HT1080 (cell line): ENCODE measurements at regions not wholly inside any gene's neighbourhood (a gene's known extent, or its start where the extent isn't known, plus 50 kb on each side); places are given as distances from the start of the nearest gene placed in this dataset.

Source experiments
- DNase-seq: peaks from one replicate; pipeline ENCODE4 v3.0.0-alpha.2; 2015; ENCODE audit warnings: low read depth

DNA sequence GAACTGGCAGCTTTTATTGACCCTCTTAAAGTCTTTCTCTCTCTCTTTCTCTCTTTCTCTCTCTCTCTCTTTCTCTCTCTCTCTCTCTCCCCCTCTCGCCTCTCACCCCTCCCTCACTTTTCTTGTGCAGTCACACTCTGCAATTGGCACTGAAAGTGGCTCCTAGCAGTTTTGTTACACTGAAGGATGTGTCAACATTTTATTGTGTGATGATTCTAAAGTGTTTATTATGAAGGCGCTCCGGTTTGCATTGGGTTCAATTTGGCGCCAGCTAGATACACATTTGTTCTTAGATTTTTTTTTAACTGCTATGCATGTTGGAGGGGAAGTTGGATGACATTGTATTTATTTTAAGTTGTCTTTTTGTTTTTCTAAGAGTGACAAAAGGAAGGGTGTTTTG lies 64.0 kb upstream of the CHRM3 start:
- no peak for DNase-seq

DNA sequence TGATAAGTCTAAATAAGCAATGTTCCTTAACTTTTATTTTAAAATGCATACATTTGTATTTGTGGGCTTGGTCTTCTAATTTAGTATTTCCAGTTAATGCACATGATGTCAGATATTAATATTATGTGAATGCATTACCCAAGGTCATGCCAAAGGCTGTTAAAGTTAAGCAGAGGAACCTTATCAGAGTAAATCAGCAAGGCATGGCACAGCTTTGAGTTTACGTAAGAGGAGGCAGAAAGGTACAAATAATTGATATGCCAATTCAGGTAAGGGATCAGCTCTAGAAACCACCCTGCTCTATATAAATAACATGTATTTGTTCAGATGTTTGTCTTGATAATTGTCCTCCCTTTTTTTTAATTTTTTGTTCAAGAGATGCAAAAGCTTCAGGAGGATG lies 64.5 kb upstream of the CHRM3 start:
- no peak for DNase-seq

DNA sequence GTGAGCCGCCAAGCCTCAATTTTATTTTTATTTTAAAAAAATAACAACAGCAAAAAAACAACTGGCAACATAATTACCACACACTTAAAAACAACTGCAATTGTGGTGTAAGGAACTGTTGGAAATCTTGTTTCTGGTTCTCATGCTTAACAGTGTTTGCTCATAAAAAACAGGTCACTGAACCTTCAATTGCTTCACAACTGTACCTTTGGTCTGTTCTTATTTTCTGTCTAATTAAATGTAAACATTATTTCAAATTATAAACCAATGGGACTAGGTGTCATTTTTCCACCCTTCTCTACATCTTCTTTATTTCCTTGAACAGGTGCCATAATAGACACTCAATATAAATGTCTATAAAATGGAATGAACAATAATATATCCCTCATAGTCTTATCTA lies 68.4 kb upstream of the CHRM3 start:
- DNase-seq = no peak

DNA sequence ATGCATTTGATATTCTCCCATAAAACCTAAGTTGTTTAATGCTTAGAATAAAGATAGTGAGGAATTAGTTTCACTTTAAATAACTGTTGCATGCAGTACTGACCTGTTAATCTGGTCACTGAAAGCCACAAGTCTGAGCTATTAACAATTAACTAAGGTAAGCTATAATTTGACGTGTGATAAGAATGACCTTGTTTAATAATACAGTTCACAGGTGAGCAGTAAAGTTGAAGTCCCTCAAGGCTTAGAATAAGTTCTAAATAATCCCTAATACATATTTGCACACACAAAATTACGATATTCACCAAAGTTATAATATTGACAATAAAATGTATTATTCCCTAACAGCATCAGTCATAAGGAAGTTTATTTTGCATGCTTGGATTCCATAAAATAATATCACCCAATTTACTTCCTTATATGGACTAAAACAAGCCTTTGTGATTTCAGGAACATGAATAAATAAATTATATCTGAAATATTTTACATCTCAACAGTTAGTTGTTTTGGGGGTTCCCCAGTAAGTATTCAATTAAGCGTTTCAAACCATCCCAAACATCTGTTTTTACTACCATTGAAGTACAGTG lies 70.6 kb upstream of the CHRM3 start:
- no peak for DNase-seq

DNA sequence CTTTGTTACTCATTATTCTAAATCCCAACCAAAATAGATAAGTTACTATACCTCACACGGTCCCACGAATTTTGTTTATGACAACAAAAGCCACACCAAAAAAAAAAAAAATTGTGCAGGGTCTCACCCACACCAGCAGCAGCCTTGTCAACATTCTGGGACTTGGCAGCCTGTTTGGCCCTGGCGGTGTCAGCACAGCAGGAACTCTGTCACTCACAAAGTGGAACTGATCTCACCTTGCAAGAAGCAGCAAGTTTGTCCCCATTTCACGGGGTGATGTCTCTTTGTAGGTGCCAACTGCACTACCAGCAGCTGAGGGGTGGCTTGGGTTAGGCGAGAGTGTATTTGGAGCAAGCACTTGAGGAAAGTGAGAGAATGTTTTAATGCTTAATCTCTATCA lies 75.0 kb upstream of the CHRM3 start:
- no peak for DNase-seq

DNA sequence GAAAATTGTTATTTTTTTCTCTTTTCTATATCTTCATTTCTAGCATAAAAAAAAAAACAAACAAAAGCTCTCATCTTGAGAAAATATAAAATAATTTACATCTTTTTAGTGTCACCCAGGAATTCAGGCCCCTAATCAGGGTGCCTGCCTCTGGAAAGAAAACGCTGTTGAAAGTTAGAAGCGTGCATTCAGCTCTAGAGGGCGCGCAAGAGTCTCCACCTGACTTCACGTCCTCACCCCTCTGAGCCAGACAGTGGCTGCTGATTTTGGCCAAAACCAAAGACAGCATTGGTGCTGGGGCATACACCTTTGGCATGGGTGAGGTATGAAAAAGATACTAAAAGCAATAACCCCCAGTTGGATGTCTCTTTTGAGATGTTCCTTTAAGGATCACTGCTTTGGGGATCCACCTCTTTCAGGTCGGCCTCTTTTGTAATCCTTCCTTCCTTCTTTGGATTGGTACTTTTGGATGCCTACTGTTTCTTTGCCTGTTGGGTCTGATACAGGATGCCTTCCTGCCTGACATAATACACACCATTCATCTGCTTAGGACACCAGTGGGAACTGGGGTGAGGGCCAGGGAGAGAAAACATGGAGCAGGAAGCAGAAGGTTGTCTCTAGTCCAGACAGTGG lies 77.6 kb upstream of the CHRM3 start:
- peak; percentile 18 for DNase-seq

DNA sequence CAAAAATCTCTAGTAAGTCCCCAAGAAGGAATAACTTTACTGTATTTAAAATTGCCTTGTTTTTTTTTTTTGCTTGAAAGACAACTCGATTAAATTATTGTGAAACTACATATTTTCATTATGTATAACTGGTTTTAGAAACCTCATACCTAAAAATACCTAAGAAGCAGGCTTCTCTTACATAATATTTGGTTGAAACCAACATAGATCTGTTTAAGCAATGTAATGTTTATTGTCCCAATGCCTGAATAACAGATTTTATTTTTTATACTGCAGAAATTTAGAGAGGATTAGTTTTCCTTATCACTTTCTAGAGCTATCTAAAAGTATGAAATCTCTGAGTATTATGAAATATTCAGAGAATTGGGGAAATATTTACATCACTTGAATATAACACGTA lies 78.5 kb upstream of the CHRM3 start:
- DNase-seq = no peak

DNA sequence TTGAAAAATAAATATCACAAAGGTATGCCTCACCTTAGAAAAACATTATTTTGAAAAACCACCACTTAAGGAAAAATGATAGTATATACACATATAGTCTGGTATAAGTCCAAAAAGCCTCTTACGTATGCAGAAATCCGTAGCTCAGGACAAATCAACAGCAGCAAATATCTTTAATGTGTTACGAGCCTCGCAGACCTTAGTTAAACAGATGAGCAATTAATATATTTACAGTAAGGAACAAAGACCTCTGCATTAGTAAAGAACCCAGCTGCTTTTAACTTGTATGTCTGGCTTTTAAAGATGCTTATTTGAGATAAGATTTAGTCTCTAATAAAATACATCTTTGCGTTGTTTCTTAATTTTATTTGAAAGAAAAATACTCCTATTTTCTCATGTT lies 79.9 kb upstream of the CHRM3 start:
- DNase-seq = no peak

DNA sequence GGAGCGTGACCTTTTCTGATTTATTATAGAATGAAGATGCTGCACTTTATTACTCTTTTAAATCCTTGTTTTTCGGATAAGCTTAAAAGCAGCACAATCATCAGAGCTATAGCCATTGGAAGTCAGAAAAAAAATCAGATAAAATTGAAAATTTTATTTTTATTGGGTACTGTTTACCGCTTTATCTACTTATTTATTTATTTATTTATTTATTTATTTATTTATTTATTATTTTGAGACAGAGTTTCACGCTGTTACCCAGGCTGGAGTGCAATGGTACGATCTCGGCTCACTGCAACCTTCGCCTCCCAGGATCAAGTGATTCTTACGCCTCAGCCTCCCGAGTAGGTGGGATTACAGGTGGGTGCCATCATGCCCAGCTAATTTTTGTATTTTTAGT lies 83.1 kb upstream of the CHRM3 start:
- no peak for DNase-seq

DNA sequence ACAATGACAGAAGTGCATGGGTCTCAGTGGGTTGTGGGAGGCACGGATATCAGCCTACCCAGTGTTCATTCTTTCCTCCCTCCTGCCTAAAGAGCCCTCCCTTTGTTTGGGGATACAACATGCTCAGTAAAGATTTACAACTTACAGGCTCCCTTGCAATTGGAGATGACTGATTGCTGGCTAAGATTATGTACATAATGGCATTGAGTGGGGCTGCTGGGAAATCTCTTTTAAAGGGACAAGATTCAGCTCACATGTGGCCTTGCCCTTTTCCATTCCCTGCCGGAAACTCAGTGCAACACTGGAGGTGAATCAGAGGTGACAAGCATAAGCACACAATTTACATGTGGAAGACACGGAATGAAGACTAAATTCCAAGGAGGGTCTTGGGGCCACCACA lies 83.7 kb upstream of the CHRM3 start:
- DNase-seq = no peak

DNA sequence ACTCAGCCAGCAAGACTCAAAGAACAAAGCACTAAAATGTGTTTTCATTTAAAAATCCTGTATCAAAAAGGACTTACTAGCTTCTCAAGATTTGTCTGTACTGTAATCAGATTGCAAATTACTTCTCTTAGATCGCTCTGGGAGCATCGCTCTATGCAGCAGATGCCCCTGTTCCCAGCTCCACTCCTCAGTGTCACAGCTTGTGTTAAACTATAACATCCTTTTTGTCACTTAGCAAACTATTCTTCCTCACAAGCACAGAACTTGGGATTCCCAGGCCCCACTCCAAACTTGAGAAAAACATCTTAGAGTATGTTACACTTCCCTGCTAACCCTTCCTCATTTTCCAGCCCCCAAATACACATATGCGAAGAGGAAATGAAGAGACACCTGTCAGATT lies 85.1 kb upstream of the CHRM3 start:
- no peak for DNase-seq

DNA sequence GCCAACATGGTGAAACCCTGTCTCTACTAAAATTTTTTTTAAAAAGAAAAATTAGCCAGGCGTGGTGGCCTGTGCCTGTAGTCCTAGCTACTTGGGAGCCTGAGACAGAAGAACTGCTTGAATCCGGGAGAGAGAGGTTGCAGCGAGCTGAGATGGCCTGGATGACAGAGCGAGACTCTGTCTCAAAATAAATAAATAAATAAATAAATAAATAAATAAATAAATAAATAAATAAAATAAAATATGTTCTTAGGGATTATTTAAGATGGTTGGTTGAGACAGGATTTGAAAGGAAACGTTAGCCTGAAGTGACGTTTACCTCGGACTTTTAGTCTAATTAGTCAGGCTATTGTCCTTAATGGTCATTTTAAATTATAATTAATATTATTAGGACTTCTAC lies 88.5 kb upstream of the CHRM3 start:
- no peak for DNase-seq

DNA sequence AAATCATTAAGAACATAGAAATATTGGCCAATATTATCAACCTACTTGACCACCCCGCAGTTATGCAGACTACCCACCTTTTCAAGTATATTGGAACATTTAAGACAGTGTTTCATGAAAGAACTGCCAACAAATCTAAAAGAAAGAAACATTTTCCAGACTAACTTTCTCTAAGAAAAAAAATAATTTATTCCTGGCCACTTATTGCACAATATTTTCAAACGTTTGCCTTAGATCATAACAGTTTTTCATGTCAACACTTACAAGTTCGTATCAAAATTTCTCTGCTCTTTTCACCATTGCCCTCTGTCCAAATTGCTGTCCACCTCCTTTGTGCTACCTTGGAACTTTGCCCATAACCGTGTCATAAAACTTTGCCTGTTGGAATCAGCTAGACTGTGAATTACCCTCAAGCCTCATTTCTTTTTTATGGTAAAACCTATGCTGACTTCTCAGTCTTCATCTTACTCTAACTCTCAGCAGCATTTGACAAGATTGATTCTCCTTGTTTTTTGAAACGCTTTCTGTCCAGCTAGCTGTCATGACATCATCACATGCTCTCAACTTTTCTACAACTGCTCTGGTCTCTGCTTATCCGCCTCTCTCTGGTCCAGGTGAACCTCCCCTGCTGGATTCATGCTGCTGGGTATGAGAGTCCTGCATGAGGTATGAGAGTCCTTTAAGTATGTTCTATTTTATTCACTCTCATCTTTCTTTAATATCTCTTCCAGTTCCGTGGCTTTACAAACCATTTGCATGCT lies 92.8 kb upstream of the CHRM3 start:
- no peak for DNase-seq

DNA sequence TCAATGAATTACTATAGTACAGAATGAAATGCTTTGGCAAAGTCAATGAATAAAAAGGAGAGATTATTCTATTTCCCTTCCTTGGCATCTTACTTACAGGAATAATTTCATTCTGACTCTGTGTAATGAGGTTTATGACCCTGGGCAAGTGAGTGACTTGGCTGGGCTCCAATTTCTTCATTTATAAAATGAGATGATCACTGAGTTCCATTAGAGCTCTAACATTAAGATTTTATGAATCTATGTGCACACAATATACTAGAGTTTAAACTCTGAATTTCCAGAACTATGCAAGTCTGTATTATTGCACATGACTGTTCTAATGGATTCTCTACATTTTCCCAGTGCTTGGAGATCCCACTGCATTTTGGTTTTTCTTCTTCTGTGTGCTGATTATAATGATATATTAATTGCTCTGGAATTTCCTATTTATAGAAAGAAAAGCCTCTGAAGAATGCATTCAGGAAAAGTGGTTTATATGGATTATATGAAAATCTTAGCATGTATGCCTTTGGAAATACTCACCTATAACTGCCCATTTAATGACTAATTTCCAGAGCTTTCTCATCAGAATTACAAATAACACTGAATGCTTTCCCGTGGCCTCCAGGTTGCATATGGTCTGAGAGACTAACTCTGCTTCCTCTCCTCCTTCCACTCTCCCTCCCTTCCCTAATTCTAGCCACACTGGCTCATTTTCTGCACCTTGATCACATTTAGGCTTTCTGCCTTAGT lies 97.4 kb upstream of the CHRM3 start:
- DNase-seq = peak; percentile 26

DNA sequence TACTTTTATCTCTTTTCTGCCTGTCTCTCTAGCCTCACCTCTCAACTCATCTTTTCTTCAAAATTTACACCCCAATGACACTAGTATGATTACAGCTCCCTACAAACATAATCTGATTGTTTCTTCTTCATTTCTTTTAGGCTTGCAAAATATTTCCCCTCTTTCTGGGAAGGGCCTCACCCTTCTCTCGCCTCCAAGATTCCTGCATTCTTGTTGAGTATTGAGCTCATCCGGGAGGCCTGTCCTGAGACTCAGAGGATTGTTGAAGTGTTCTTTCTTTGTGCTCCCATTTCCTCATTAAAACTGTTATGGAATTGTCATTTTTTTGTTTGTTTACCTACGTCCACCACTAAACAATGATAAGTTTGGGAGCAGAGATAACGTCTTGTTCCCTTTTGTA lies 99.1 kb upstream of the CHRM3 start:
- no peak for DNase-seq

DNA sequence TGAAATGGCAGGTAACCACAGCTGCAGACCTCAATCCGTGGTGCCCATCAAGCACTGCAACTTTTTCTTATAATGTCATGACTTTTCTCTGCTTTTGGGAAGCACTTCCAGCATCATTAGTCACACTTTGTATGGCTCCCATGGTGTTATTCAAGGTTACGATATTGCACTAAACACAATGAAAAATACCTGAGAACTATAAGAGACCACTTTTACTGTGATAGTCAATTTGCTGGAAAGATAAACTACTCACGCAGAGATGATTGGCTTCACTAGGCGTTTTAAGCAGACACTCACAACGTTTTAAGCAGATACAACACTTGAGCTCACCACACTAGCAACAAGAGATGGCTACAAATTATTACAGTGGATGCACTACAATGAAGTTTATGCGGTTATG lies 103.2 kb upstream of the CHRM3 start:
- no peak for DNase-seq

DNA sequence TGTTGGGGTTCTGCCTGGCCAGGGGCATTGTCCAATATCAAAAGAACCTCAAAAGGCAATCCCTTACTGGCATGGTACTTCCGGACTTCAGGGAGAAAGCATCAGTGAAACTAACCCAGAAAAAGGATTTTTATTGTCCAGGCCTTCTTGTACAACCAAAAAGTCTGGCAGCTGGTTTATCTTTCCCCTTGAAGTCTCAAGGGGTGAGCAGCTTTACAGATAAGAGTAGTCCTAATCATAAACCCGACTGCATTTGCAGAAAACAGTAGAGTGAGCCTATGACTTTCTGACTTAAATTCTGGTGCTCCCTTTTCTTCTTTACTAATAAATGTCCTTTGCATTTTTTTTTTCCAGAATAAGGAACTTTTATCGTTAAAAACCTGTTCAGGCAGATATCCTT lies 104.0 kb upstream of the CHRM3 start:
- no peak for DNase-seq

DNA sequence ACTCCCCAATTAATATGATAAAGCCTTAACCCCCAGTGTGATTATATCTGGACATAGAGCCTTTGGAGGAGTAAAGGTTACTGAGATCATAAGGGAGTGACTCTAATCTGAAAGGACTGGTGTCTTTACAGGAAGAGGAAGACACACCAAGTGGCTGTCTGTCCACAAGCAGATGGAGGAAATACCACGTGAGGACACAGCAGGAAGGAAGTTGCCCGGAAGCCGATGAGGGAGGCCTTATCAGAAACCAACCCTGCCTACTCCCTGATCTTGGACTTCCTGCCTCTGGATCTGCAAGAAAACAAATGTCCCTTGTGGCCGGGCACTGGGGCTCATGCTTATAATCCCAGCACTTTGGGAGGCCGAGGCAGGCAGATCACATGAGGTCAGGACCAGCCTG lies 110.3 kb upstream of the CHRM3 start:
- DNase-seq = no peak

DNA sequence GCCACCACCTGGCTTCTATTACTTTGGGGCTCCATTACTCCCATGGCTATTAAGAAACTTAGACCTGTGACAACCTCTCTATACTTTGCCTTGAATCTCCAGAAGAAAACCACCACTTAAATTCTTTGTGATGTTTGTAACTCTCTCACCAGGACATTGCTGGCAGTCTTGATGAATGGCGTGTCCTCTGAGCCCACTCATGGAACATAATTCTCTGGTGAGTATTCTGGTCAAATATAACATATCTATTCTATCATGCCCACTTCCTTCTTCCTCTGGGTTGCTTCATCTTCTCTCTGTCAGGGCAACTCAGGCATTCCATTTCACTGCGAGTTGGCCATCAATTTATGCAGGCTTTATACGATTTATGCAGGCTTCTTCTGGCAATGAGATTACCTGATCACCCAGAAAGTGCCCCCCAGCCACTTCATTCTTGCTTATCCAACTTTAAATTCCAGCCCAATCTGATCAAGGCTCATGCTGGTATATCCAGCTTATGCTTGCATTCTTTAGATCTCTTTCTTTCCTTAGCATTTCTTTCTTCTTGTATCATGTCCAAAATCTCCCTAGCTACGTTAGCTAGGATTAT lies 112.0 kb upstream of the CHRM3 start:
- DNase-seq = peak; percentile 59

DNA sequence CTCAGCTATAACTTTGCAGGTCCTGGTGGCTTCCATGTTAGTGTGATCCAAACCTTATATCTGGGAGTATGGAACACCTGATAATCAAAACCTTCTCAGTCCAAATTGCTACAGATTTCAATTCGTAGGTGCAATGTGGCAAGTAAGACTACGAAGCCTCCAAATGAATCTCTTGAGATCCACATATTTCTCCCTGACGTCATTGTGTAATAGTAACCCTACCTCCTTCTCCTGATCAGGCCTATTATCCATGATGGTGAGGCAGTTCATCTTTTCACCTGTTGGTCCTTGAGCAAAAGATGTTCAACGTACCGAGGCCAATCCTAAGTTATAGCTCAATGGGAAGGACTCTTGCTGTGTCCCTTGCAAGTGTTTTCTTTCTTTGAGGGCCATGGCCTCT lies 115.9 kb upstream of the CHRM3 start:
- no peak for DNase-seq

DNA sequence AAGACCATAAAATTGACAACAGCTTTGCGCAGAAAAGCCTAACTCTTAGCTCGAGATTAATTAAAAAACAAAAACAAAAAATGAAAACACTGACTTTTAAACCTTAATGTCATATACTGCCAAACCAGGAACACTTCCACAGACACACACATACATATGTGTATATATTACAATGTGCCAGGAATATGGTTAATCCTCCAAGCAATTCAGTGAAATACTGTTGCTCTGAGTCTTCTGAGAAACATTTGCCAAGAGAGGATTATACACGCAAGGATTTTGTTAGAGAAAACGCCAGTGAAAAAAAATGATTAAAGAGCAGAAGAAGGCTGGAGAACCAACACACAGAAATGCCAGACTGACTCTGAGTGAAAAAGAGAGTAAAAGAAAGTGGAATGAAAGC lies 116.7 kb upstream of the CHRM3 start:
- no peak for DNase-seq

DNA sequence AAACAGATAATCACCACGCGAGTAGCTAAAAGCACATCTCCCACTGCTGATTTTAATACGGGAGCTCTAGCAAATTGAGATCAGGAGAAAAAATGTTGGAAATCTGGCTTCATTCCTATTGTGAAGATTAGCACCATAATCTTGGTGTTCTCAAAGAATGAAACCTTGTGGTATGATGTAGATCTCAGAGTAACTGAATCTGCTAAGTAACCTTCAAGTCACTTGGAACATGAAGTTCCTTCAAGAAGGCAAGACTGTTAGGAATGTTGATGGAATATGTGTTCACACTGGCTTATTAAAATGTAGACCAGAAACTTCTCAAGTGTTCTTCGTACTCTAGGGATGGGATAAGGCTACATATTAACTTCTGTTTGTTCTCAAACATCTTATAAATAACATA lies 117.4 kb upstream of the CHRM3 start:
- no peak for DNase-seq
